H1 (cell line): ENCODE measurements at regions not wholly inside any gene's neighbourhood (a gene's known extent, or its start where the extent isn't known, plus 50 kb on each side); places are given as distances from the start of the nearest gene placed in this dataset.

Experiments used
- CTCF ChIA-PET: fragments of 300-600 bp; sonication (Branson Sonifier 250); formaldehyde crosslinking; loops from one replicate; lab custom pipeline; 2021; ENCODE audit not compliant: partially characterized antibody; lab: Charles Lee
- POLR2A ChIA-PET: fragments of 300-600 bp; sonication (Branson Sonifier 250); formaldehyde crosslinking; loops from one replicate; lab custom pipeline; 2021; ENCODE audit warnings: inconsistent platforms; ENCODE audit not compliant: partially characterized antibody; lab: Charles Lee
- DNase-seq, 2 experiments: peaks; one replicate each; pipeline versions ENCODE4 v3.0.0 to v3.0.0-alpha.2; 2010 to 2022; ENCODE audit warnings: low spot score in 2 of 2, low read depth in 1 of 2, mixed read lengths in 1 of 2
- FAIRE-seq: peaks from 2 replicates; lab custom pipeline; 2011; peaks lifted over from hg19 to GRCh38; lab: Jason Lieb, UNC
- H2AFZ ChIP-seq: 2 replicates; pipeline ENCODE4 v1.8.1; 2012; ENCODE audit warnings: low read length, inconsistent platforms
- H2AK5ac ChIP-seq: 2 replicates; pipeline ENCODE4 v1.6.1; 2013; ENCODE audit warnings: low read depth, low read length
- H2BK120ac ChIP-seq: replicated peaks from 2 replicates; pipeline ENCODE3; 2013; ENCODE audit warnings: low read depth, low read length, inconsistent platforms
- H2BK12ac ChIP-seq: 2 replicates; pipeline ENCODE4 v1.6.1; 2013; ENCODE audit warnings: low read depth, low read length
- H2BK15ac ChIP-seq: 2 replicates; pipeline ENCODE4 v1.6.1; 2013; ENCODE audit warnings: low read length
- H2BK20ac ChIP-seq: 2 replicates; pipeline ENCODE4 v1.6.1; 2013; ENCODE audit warnings: low read length
- H2BK5ac ChIP-seq: 2 replicates; pipeline ENCODE4 v1.6.1; 2013; ENCODE audit warnings: low read depth, low read length
- H3K14ac ChIP-seq: 2 replicates; pipeline ENCODE4 v1.6.1; 2013; ENCODE audit warnings: inconsistent platforms; ENCODE audit not compliant: insufficient read length
- H3K18ac ChIP-seq: 2 replicates; pipeline ENCODE4 v1.6.1; 2013; ENCODE audit warnings: low read length; ENCODE audit errors: extremely low read depth
- H3K23ac ChIP-seq: 2 replicates; pipeline ENCODE4 v1.6.1; 2013; ENCODE audit warnings: inconsistent platforms; ENCODE audit not compliant: insufficient read length
- H3K23me2 ChIP-seq: 2 replicates; pipeline ENCODE4 v1.6.1; 2013; ENCODE audit warnings: low read depth, low read length
- H3K27ac ChIP-seq: 2 replicates; pipeline ENCODE4 v1.6.1; 2011; ENCODE audit warnings: low read depth, low read length, inconsistent platforms
- H3K27me3 ChIP-seq, 4 experiments: replicated peaks in 1 of 4; 1 replicate in 1 of 4; 2 replicates in 3 of 4; pipeline versions ENCODE4 v1.6.1 to v1.8.1; 2011 to 2013; ENCODE audit warnings: low read length in 3 of 4, mild to moderate bottlenecking in 3 of 4, inconsistent platforms in 2 of 4, mixed read lengths in 2 of 4, moderate library complexity in 1 of 4; ENCODE audit not compliant: control insufficient read depth in 3 of 4, insufficient read depth in 3 of 4; ENCODE audit errors: extremely low read depth in 1 of 4
- H3K36me3 ChIP-seq, 4 experiments: 2 replicates each; pipeline versions ENCODE4 v1.6.1 to v1.8.1; 2011 to 2013; ENCODE audit warnings: mild to moderate bottlenecking in 4 of 4, low read length in 3 of 4, moderate library complexity in 2 of 4, control low read depth in 1 of 4, inconsistent platforms in 1 of 4; ENCODE audit not compliant: insufficient read depth in 4 of 4, control insufficient read depth in 2 of 4
- H3K4ac ChIP-seq: replicated peaks from 2 replicates; pipeline ENCODE3; 2013; ENCODE audit warnings: low read length, low read depth, mixed read lengths, inconsistent platforms; ENCODE audit not compliant: insufficient read length
- H3K4me1 ChIP-seq, 4 experiments: replicated peaks in 1 of 4; 1 replicate in 1 of 4; 2 replicates in 3 of 4; pipeline versions ENCODE4 v1.6.1 to v1.8.1; 2011 to 2013; ENCODE audit warnings: low read length in 3 of 4, inconsistent platforms in 2 of 4, mixed read lengths in 1 of 4; ENCODE audit not compliant: insufficient read depth in 4 of 4, control insufficient read depth in 3 of 4
- H3K4me2 ChIP-seq, 2 experiments: 2 replicates each; pipeline versions ENCODE4 v1.6.1 to v1.8.1; 2011 to 2013; ENCODE audit warnings: low read depth in 2 of 2, low read length in 2 of 2, control low read depth in 1 of 2, inconsistent platforms in 1 of 2, mild to moderate bottlenecking in 1 of 2; ENCODE audit not compliant: insufficient read depth in 1 of 2
- H3K4me3 ChIP-seq, 4 experiments: fragments of 200-600, 300-600 bp in 1 of 4; sonication (generic), shearing (Covaris generic), sonication (Bioruptor Twin) in 1 of 4; 2 replicates each; pipeline versions ENCODE4 v1.5.1 to v1.8.1; 2011 to 2016; ENCODE audit warnings: low read length in 4 of 4, low read depth in 3 of 4, control low read depth in 2 of 4, inconsistent platforms in 2 of 4, mild to moderate bottlenecking in 2 of 4, mixed read lengths in 1 of 4, moderate library complexity in 1 of 4; ENCODE audit not compliant: insufficient read depth in 2 of 4; ENCODE audit errors: extremely low read depth in 1 of 4
- H3K56ac ChIP-seq: replicated peaks from 2 replicates; pipeline ENCODE3; 2013; ENCODE audit warnings: low read depth, mild to moderate bottlenecking, mixed read lengths, low read length, inconsistent platforms; ENCODE audit not compliant: insufficient read length
- H3K79me1 ChIP-seq: 2 replicates; pipeline ENCODE4 v1.6.1; 2013; ENCODE audit warnings: low read depth, low read length, control low read depth
- H3K79me2 ChIP-seq, 2 experiments: 2 replicates each; pipeline versions ENCODE4 v1.6.1 to v1.8.1; 2012 to 2013; ENCODE audit warnings: low read length in 2 of 2, mild to moderate bottlenecking in 2 of 2, inconsistent platforms in 1 of 2; ENCODE audit not compliant: insufficient read depth in 2 of 2, control insufficient read depth in 1 of 2
- H3K9ac ChIP-seq, 4 experiments: replicated peaks in 1 of 4; 1 replicate in 1 of 4; 2 replicates in 3 of 4; pipeline versions ENCODE4 v1.6.1 to v1.8.1; 2011 to 2013; ENCODE audit warnings: low read depth in 3 of 4, low read length in 3 of 4, control low read depth in 2 of 4, mild to moderate bottlenecking in 2 of 4, moderate library complexity in 2 of 4, inconsistent platforms in 1 of 4; ENCODE audit errors: extremely low read depth in 1 of 4
- H3K9me3 ChIP-seq, 2 experiments: 2 replicates each; pipeline versions ENCODE4 v1.6.1 to v1.8.1; 2012 to 2013; ENCODE audit warnings: mild to moderate bottlenecking in 2 of 2, moderate library complexity in 2 of 2, control low read depth in 1 of 2, inconsistent platforms in 1 of 2, low read depth in 1 of 2, low read length in 1 of 2, mixed read lengths in 1 of 2; ENCODE audit not compliant: insufficient read depth in 2 of 2
- H4K20me1 ChIP-seq, 2 experiments: replicated peaks in 1 of 2; 2 replicates each; pipeline versions ENCODE3 to v1.8.1; 2011 to 2013; ENCODE audit warnings: inconsistent platforms in 2 of 2, low read length in 2 of 2, mild to moderate bottlenecking in 1 of 2; ENCODE audit not compliant: insufficient read depth in 2 of 2, control insufficient read depth in 1 of 2
- H4K5ac ChIP-seq: 2 replicates; pipeline ENCODE4 v1.6.1; 2013; ENCODE audit warnings: low read length, low read depth, mixed read lengths, inconsistent platforms; ENCODE audit not compliant: insufficient read length
- H4K8ac ChIP-seq: 2 replicates; pipeline ENCODE4 v1.8.0; 2013; ENCODE audit warnings: mild to moderate bottlenecking, moderate library complexity, low read length, inconsistent platforms; ENCODE audit not compliant: insufficient read depth; ENCODE audit errors: extremely low read depth
- H4K91ac ChIP-seq: replicated peaks from 2 replicates; pipeline ENCODE3; 2013; ENCODE audit warnings: low read length, mixed read lengths, inconsistent platforms; ENCODE audit not compliant: insufficient read length
- BCL11A ChIP-seq, 2 experiments: IDR thresholded peaks; one replicate each; pipeline ENCODE4 v1.6.1; 2011; ENCODE audit warnings: low read depth in 2 of 2, low read length in 2 of 2, mild to moderate bottlenecking in 2 of 2
- CBX8 ChIP-seq: fragments of 300-800, 300-1000 bp; sonication (generic); IDR thresholded peaks from 2 replicates; pipeline ENCODE4 v1.7.1; 2016; ENCODE audit warnings: low read depth, low read length, borderline replicate concordance
- HDAC2 ChIP-seq, 2 experiments: fragments of 300-600 bp in 1 of 2; sonication (generic) in 1 of 2; IDR thresholded peaks; 2 replicates each; pipeline ENCODE4 v1.6.1; 2011 to 2012; ENCODE audit warnings: low read depth in 2 of 2, low read length in 2 of 2, mild to moderate bottlenecking in 2 of 2, moderate library complexity in 2 of 2, borderline replicate concordance in 1 of 2, inconsistent platforms in 1 of 2
- POLR2A ChIP-seq, 2 experiments: IDR thresholded peaks; 1 replicate in 1 of 2; 2 replicates in 1 of 2; pipeline ENCODE4 v1.6.1; 2011; ENCODE audit warnings: low read depth in 2 of 2, low read length in 2 of 2, mild to moderate bottlenecking in 2 of 2; ENCODE audit errors: control extremely low read depth in 1 of 2
- SP4 ChIP-seq: IDR thresholded peaks from 2 replicates; pipeline ENCODE4 v1.6.1; 2012; ENCODE audit warnings: low read length, inconsistent platforms
- YY1 ChIP-seq: IDR thresholded peaks from 2 replicates; pipeline ENCODE4 v1.6.1; 2011; ENCODE audit warnings: low read depth, mild to moderate bottlenecking, low read length

DNA sequence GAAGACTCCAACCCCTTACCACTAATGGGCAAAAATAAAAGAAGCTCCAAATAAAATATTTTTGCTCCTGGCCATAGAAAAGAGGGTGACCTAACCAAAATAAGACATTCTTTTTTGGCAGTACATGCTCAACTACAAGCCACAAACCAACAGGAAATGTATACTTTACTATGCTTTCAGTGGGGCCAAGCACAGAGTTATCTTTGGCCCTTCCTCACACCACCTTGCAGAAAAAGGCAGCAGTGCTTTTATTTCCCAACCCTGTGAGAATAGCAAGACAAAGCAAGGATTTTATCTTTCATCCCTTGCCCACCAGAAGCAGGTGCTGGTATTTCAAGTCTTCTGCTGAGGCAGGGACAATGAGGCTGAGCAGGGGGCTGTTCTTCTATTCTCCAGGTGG lies 1493.1 kb downstream of the CDH11 start:
- no peak overlapping the region for H2BK20ac ChIP-seq
- no peak overlapping the region for H3K4ac ChIP-seq
- H3K27ac ChIP-seq, result no peak overlapping the region
- no peaks in the 10 kb centered on the region for H4K20me1 ChIP-seq
- no peak overlapping the region for H3K18ac ChIP-seq
- H3K4me3 ChIP-seq, result no peak overlapping the region
- no peak overlapping the region for H3K4me2 ChIP-seq
- H3K14ac ChIP-seq, result no peak overlapping the region
- no peak overlapping the region for H2BK120ac ChIP-seq
- 0 out of 2 replicates have a peak overlapping the region, but pooled peaks have one; percentile 20 for H2AFZ ChIP-seq
- H3K23me2 ChIP-seq, result no peaks in the 10 kb centered on the region
- no peak overlapping the region for H2AK5ac ChIP-seq
- no peaks in the 10 kb centered on the region for H3K9me3 ChIP-seq
- H3K23ac ChIP-seq, result no peak overlapping the region
- no peak overlapping the region for H2BK5ac ChIP-seq
- no peak for DNase-seq
- H2BK12ac ChIP-seq, result no peak overlapping the region
- H3K4me1 ChIP-seq, result peaks cover 0 to 3% (median 0%) of the 10 kb centered on the region in 4 experiments; a peak in 2 of 7 replicates
- H3K27me3 ChIP-seq, result no peaks in the 10 kb centered on the region
- H3K79me2 ChIP-seq, result no peaks in the 10 kb centered on the region
- H3K9ac ChIP-seq, result no peak overlapping the region
- H4K5ac ChIP-seq, result no peak overlapping the region
- H4K91ac ChIP-seq, result no peak overlapping the region
- no peaks in the 10 kb centered on the region for H3K79me1 ChIP-seq
- CTCF ChIA-PET, result interaction anchor here (0.9 to 1.4 kb wide), 5 partner anchors 8 to 168 kb away, joined by 3 to 4 read pairs (median 3); no protein-coding TSS in a partner anchor
- no peak overlapping the region for H2BK15ac ChIP-seq
- H3K56ac ChIP-seq, result no peak overlapping the region
- POLR2A ChIA-PET, result no interaction called here
- H3K36me3 ChIP-seq, result no peaks in the 10 kb centered on the region; a peak in 1 of 8 replicates
- no peak for FAIRE-seq
- no peak overlapping the region for H4K8ac ChIP-seq
- no peak for TF ChIP-seq YY1
- TF ChIP-seq HDAC2 (IDR thresholded peaks at IDR 0.05; ENCODE audit: borderline replicate concordance in 1 of 2, low read depth in 2 of 2, low read length in 2 of 2), result no peak
- no peak for TF ChIP-seq POLR2A (IDR thresholded peaks at IDR 0.05; ENCODE audit: control extremely low read depth in 1 of 2, low read depth in 2 of 2, low read length in 2 of 2)
- TF ChIP-seq CBX8, result no peak
- TF ChIP-seq SP4, result no peak
- TF ChIP-seq BCL11A (IDR thresholded peaks at IDR 0.05; ENCODE audit: low read depth in 2 of 2, low read length in 2 of 2), result no peak
